Astrocyte (in vitro differentiated cells and primary cell): ENCODE measurements at regions not wholly inside any gene's neighbourhood (a gene's known extent, or its start where the extent isn't known, plus 50 kb on each side); places are given as distances from the start of the nearest gene placed in this dataset.

ENCODE experiments used
- EZH2 ChIP-seq: IDR thresholded peaks from 2 replicates; pipeline ENCODE4 v1.6.1; 2012; ENCODE audit warnings: mild to moderate bottlenecking, low read length, inconsistent platforms; ENCODE audit not compliant: insufficient read depth
- TF ChIP-seq, protein P1 (sequence below): IDR thresholded peaks from 2 replicates; pipeline ENCODE4 v1.5.1; 2011; ENCODE audit warnings: low read depth, mild to moderate bottlenecking, inconsistent platforms, low read length, moderate library complexity; ENCODE audit not compliant: insufficient read depth

- no peak for TF ChIP-seq EZH2
- TF ChIP-seq, protein P1, sequence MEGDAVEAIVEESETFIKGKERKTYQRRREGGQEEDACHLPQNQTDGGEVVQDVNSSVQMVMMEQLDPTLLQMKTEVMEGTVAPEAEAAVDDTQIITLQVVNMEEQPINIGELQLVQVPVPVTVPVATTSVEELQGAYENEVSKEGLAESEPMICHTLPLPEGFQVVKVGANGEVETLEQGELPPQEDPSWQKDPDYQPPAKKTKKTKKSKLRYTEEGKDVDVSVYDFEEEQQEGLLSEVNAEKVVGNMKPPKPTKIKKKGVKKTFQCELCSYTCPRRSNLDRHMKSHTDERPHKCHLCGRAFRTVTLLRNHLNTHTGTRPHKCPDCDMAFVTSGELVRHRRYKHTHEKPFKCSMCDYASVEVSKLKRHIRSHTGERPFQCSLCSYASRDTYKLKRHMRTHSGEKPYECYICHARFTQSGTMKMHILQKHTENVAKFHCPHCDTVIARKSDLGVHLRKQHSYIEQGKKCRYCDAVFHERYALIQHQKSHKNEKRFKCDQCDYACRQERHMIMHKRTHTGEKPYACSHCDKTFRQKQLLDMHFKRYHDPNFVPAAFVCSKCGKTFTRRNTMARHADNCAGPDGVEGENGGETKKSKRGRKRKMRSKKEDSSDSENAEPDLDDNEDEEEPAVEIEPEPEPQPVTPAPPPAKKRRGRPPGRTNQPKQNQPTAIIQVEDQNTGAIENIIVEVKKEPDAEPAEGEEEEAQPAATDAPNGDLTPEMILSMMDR: no peak
Measured at GRCh38 chr1:187509091-187509490, 680.3 kb downstream of the PLA2G4A start.
